ENCODE measurements at regions not wholly inside any gene's neighbourhood (a gene's known extent, or its start where the extent isn't known, plus 50 kb on each side); places are given as distances from the start of the nearest gene placed in this dataset.

DNA sequence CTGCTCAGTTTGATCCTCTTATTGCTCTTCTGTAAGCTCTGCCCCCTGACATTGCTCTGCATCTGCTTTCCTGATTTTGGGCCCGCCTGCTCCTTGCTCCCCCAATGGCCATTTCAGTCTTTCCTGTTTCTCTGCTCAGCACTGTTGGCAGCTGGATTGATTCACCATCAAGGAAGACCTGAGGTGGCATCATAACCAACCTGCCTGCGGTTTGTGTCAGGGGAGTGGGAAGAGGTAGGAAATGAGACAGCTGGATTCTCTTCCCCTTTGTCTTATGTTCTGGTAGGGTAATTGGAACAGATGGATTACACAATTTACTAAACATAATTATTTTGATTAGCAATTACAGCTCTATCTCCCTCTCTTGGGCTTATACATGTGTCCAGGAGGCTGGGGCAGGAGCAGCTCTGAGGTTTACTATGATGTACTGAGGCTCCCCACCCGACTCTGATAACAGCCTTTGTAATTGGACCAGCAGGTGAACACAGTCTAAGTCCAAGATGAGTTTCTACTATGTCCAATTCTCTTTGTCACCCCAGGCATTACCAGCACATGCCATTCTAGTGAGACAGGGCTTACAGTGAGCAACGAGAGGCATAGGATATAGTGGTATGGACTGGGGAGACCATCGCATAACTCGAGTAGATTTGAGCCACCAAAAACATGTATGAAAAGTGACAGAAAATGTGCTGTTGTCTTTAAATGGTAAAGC, 151.8 kb upstream of the MMADHC start:
- TF ChIP-seq CTCF (IDR thresholded peaks at IDR 0.05; ENCODE audit: low read depth, low read length, missing control alignments), result no peak
- DNase-seq (ENCODE audit: low read depth), result no peak
- no peak overlapping the region for H3K4me3 ChIP-seq (ENCODE audit: low read depth, low read length)
- in situ Hi-C loops (cut with HindIII; ENCODE audit: low sequenced_read_pairs), result no loop called here

DNA sequence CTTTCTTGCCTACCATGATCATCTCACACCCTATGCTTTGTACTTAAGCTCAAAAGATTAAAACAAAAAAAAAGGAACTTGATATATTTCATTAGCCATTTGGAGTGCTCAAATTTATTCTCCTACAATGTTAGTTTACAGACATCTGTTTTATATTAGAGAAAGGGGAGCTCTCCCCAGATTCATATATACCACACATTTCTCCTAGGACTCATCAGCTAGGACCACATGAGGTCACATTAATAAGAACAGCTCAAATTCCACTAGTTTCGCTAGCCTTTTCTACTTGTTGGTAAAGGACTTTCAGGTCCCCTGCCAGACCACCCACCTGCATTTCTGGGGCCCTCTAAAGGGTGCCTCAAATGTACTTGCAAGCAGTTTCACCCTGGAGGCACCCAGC, 151.2 kb upstream of the MMADHC start:
- in situ Hi-C loops (cut with HindIII; ENCODE audit: low sequenced_read_pairs), result no loop called here
- H3K4me3 ChIP-seq (ENCODE audit: low read depth, low read length), result no peak overlapping the region
- no peak for DNase-seq (ENCODE audit: low read depth)
- TF ChIP-seq CTCF (IDR thresholded peaks at IDR 0.05; ENCODE audit: low read depth, low read length, missing control alignments), result no peak

DNA sequence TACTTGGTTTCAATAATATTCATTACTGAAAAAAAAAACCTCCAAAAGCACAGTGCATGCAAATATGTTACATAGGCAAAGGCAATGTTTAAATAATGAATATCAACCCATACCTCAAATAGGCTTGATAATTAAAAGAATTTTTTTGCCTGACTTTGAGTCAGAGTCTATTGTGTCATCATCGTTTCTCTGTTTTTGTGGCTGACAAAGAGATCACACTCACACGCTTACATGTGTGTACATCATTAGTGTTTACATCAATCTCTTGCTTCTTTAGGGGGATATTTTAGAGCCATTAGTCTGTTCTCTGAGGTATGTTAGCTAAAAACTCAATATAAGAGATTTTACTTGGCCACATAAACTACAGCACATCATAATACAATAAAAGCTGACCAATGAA, 150.3 kb upstream of the MMADHC start:
- TF ChIP-seq CTCF (IDR thresholded peaks at IDR 0.05; ENCODE audit: low read depth, low read length, missing control alignments), result no peak
- in situ Hi-C loops (cut with HindIII; ENCODE audit: low sequenced_read_pairs), result no loop called here
- H3K4me3 ChIP-seq (ENCODE audit: low read depth, low read length), result no peak overlapping the region
- DNase-seq (ENCODE audit: low read depth), result no peak

DNA sequence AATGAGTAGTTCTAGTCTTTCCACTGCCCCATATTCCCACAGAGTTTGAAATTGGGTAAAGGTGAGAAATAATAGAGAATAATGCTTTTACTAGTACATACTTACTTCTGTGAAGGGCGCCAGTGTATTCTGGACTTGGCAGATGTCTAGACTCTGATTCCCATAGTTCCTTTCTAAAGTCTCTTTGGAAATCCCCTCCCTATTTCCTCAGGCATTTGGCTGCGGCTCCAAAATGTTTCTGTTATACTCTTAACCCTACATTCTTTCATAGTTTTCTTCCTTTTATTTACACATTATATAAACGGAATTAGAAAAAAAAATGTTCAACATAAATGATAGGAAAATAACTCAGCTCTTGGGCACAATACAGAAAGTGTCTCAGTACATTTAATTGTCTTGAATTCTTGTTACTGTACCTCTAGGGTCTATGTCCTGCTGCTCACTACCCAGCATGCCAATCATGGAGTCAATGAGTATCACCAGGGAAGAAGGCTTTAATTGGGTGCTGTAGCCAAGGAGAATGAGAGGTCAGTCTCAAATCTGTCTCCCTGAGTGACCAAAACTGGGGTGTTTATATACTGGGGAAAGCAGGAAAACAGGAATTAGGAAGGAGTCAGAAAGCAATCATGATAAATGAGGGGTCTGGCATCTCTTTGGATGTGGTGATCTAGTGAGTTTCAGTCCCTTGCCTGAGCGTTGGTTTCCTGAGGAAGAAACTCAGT, 147.8 kb upstream of the MMADHC start:
- DNase-seq (ENCODE audit: low read depth), result no peak
- no peak for TF ChIP-seq CTCF (IDR thresholded peaks at IDR 0.05; ENCODE audit: low read depth, low read length, missing control alignments)
- H3K4me3 ChIP-seq (ENCODE audit: low read depth, low read length), result no peak overlapping the region
- in situ Hi-C loops (cut with HindIII; ENCODE audit: low sequenced_read_pairs), result no loop called here

- no peak overlapping the region for H3K4me3 ChIP-seq (ENCODE audit: low read depth, low read length)
- no peak for DNase-seq (ENCODE audit: low read depth)
- in situ Hi-C loops (cut with HindIII; ENCODE audit: low sequenced_read_pairs), result no loop called here
- TF ChIP-seq CTCF (IDR thresholded peaks at IDR 0.05; ENCODE audit: low read depth, low read length, missing control alignments), result no peak
Observed at GRCh38 chr2:149733936-149734685, 146.5 kb upstream of the MMADHC start.

- no peak for DNase-seq (ENCODE audit: low read depth)
- TF ChIP-seq CTCF (IDR thresholded peaks at IDR 0.05; ENCODE audit: low read depth, low read length, missing control alignments), result no peak
- H3K4me3 ChIP-seq (ENCODE audit: low read depth, low read length), result no peak overlapping the region
- in situ Hi-C loops (cut with HindIII; ENCODE audit: low sequenced_read_pairs), result no loop called here
Observed at GRCh38 chr2:149732730-149733290, 145.2 kb upstream of the MMADHC start.

Data from astrocyte of the cerebellum (primary cell).